Tibial nerve (tissue), 4 donors: ENCODE measurements at regions not wholly inside any gene's neighbourhood (a gene's known extent, or its start where the extent isn't known, plus 50 kb on each side); places are given as distances from the start of the nearest gene placed in this dataset.
A peak's percentile ranks its signal among the peaks of the same experiment; 100 is the strongest.

Experiments
- DNase-seq, 2 donors: peaks; one replicate each; pipeline ENCODE4 v3.0.0-alpha.2; 2019; ENCODE audit warnings: low spot score in 2 of 2
- H3K27ac ChIP-seq, 4 donors: fragments of 200-600 bp; sonication (generic) in 3 of 4; one replicate each; pipeline ENCODE4 v1.5.1; 2017 to 2019; ENCODE audit warnings: mild to moderate bottlenecking in 1 of 4
- H3K27me3 ChIP-seq, 2 donors: fragments of 200-600 bp; sonication (generic) in 1 of 2; one replicate each; pipeline versions ENCODE4 v1.5.1 to v1.6.0; 2017 to 2019
- H3K36me3 ChIP-seq, 3 donors: fragments of 200-600 bp; sonication (generic); one replicate each; pipeline ENCODE4 v1.5.1; 2018 to 2019
- H3K4me1 ChIP-seq, 4 donors: fragments of 200-600 bp; sonication (generic) in 3 of 4; one replicate each; pipeline ENCODE4 v1.5.1; 2017 to 2019
- H3K4me3 ChIP-seq, 4 donors: fragments of 200-600 bp; sonication (generic) in 3 of 4; one replicate each; pipeline ENCODE4 v1.5.1; 2017 to 2019; ENCODE audit warnings: mild to moderate bottlenecking in 1 of 4, moderate library complexity in 1 of 4
- H3K9me3 ChIP-seq, 4 donors: fragments of 200-600 bp; sonication (generic) in 3 of 4; one replicate each; pipeline ENCODE4 v1.5.1; 2017 to 2019
- CTCF ChIP-seq, 5 experiments: fragments of 200-600 bp in 3 of 5; fragments of 450-650 bp in 2 of 5; sonication (generic) in 3 of 5; IDR thresholded peaks; one replicate each; pipeline ENCODE4 v1.5.1; 2016 to 2019; ENCODE audit warnings: antibody characterized with exemption in 5 of 5, mild to moderate bottlenecking in 3 of 5, moderate library complexity in 2 of 5
- EP300 ChIP-seq, 2 donors: sonication (generic); formaldehyde crosslinking; IDR thresholded peaks; one replicate each; pipeline ENCODE4 v1.6.1; 2017; ENCODE audit warnings: antibody characterized with exemption in 2 of 2, mild to moderate bottlenecking in 1 of 2
- POLR2A ChIP-seq, 2 donors: fragments of 450-650 bp; IDR thresholded peaks; one replicate each; pipeline ENCODE4 v1.6.1; 2017; ENCODE audit warnings: antibody characterized with exemption in 2 of 2, mild to moderate bottlenecking in 2 of 2, moderate library complexity in 2 of 2
- WGBS, 2 donors: methylation state at CpG; one replicate each; pipeline ENCODE4 v1.1.5; 2018; 5-methylcytosine and 5-hydroxymethylcytosine counted together

GRCh38 chr4:163582703-163583102 lies 88.2 kb downstream of the TMA16 start:
- no peaks in the 10 kb centered on the region for H3K4me1 ChIP-seq
- no peaks in the 10 kb centered on the region for H3K27me3 ChIP-seq
- no peaks in the 10 kb centered on the region for H3K9me3 ChIP-seq
- 77 to 83% methylated on average over 2 of the region's 2 CpGs for WGBS, 2 donors
- no peak overlapping the region for H3K27ac ChIP-seq
- H3K36me3 ChIP-seq = no peaks in the 10 kb centered on the region
- DNase-seq = no peak
- H3K4me3 ChIP-seq = no peak overlapping the region
- TF ChIP-seq CTCF (IDR thresholded peaks at IDR 0.05) (no peak), EP300 (IDR thresholded peaks at IDR 0.05) (no peak), POLR2A (IDR thresholded peaks at IDR 0.05) (no peak)

GRCh38 chr4:163587867-163588266 lies 93.4 kb downstream of the TMA16 start:
- Histone ChIP-seq H3K4me1 (peaks cover 0 to 5% (median 2%) of the 10 kb centered on the region in 4 donors), H3K9me3 (no peaks in the 10 kb centered on the region), H3K27ac (no peak overlapping the region), H3K27me3 (no peaks in the 10 kb centered on the region), H3K4me3 (no peak overlapping the region), H3K36me3 (no peaks in the 10 kb centered on the region)
- WGBS, 2 donors = 87 to 90% methylated on average over 3 of the region's 3 CpGs
- DNase-seq = no peak
- TF ChIP-seq POLR2A (IDR thresholded peaks at IDR 0.05) (no peak), CTCF (IDR thresholded peaks at IDR 0.05) (peak in 1 of 5 experiments; percentile 12)

GRCh38 chr4:163588532-163588931 lies 94.0 kb downstream of the TMA16 start:
- TF ChIP-seq EP300 (IDR thresholded peaks at IDR 0.05) = no peak
- no peak for TF ChIP-seq CTCF (IDR thresholded peaks at IDR 0.05)
- TF ChIP-seq POLR2A (IDR thresholded peaks at IDR 0.05) = no peak
- WGBS, 2 donors = 54 to 59% methylated on average over 2 of the region's 2 CpGs
- H3K36me3 ChIP-seq = no peaks in the 10 kb centered on the region
- DNase-seq = no peak
- H3K27ac ChIP-seq = no peak overlapping the region
- no peaks in the 10 kb centered on the region for H3K9me3 ChIP-seq
- H3K27me3 ChIP-seq = no peaks in the 10 kb centered on the region
- no peak overlapping the region for H3K4me3 ChIP-seq
- H3K4me1 ChIP-seq = peaks cover 0 to 5% (median 2%) of the 10 kb centered on the region in 4 donors

- WGBS, 2 donors = 40 to 46% methylated on average over 1 of the region's 1 CpG
- Histone ChIP-seq H3K27ac (no peak overlapping the region), H3K27me3 (no peaks in the 10 kb centered on the region), H3K4me3 (no peak overlapping the region), H3K4me1 (peaks cover 0 to 5% (median 2%) of the 10 kb centered on the region in 4 donors), H3K36me3 (no peaks in the 10 kb centered on the region), H3K9me3 (no peaks in the 10 kb centered on the region)
- TF ChIP-seq CTCF (IDR thresholded peaks at IDR 0.05) (no peak), EP300 (IDR thresholded peaks at IDR 0.05) (no peak), POLR2A (IDR thresholded peaks at IDR 0.05) (no peak)
- DNase-seq = no peak
These were observed 95.6 kb downstream of the TMA16 start for GRCh38 chr4:163590103-163590502.

- Histone ChIP-seq H3K27me3 (no peaks in the 10 kb centered on the region), H3K4me1 (peaks cover 0 to 5% (median 2%) of the 10 kb centered on the region in 4 donors), H3K27ac (no peak overlapping the region), H3K4me3 (no peak overlapping the region), H3K9me3 (no peaks in the 10 kb centered on the region), H3K36me3 (no peaks in the 10 kb centered on the region)
- no peak for DNase-seq
- WGBS, 2 donors = 82 to 83% methylated on average over 5 of the region's 5 CpGs
- TF ChIP-seq POLR2A (IDR thresholded peaks at IDR 0.05) (no peak), EP300 (IDR thresholded peaks at IDR 0.05) (no peak), CTCF (IDR thresholded peaks at IDR 0.05) (no peak)
These were observed 96.3 kb downstream of the TMA16 start for GRCh38 chr4:163590619-163591264.
